Astrocyte of the spinal cord (primary cell): ENCODE measurements at regions not wholly inside any gene's neighbourhood (a gene's known extent, or its start where the extent isn't known, plus 50 kb on each side); places are given as distances from the start of the nearest gene placed in this dataset.
"Not testable (repeated sequence)": the region's sequence is repeated elsewhere in the genome, so short reads cannot be mapped to it uniquely, and the experiment has no call there.

Experiments
- DNase-seq: peaks from one replicate; pipeline ENCODE4 v3.0.0; 2011; ENCODE audit warnings: low read depth, low spot score
- H3K4me3 ChIP-seq: 2 replicates; pipeline ENCODE4 v1.5.1; 2011; ENCODE audit warnings: low read depth, mild to moderate bottlenecking, low read length, moderate library complexity
- in situ Hi-C: cut with HindIII; loops from 2 replicates; pipeline ENCODE4 v1.10.0; 2017; ENCODE audit warnings: low sequenced_read_pairs
- TF ChIP-seq, protein P1 (sequence below): IDR thresholded peaks from 2 replicates; pipeline ENCODE4 v1.5.1; 2012; ENCODE audit warnings: low read depth, mild to moderate bottlenecking, low read length, inconsistent platforms

DNA sequence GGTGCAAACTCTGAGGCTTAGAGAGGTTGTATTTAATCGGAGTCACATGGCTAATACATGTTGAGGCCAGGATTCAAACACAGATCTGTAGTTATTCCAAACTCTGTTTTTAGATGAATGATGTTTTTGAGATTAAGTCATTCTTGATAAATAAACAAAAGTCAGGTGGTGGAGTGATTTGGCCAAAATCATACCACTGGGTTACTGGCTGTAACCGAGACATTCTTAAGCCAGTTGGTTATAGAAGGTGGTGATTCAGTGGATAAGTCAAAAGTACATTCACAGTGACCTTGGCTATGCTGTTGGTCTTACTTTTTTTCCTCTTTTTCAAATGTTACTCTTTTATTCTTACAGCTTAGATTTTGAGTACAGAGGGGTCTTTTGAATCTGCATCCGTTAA is 361.4 kb downstream of the KIF20B start:
- in situ Hi-C loops = no loop called here
- TF ChIP-seq, protein P1, sequence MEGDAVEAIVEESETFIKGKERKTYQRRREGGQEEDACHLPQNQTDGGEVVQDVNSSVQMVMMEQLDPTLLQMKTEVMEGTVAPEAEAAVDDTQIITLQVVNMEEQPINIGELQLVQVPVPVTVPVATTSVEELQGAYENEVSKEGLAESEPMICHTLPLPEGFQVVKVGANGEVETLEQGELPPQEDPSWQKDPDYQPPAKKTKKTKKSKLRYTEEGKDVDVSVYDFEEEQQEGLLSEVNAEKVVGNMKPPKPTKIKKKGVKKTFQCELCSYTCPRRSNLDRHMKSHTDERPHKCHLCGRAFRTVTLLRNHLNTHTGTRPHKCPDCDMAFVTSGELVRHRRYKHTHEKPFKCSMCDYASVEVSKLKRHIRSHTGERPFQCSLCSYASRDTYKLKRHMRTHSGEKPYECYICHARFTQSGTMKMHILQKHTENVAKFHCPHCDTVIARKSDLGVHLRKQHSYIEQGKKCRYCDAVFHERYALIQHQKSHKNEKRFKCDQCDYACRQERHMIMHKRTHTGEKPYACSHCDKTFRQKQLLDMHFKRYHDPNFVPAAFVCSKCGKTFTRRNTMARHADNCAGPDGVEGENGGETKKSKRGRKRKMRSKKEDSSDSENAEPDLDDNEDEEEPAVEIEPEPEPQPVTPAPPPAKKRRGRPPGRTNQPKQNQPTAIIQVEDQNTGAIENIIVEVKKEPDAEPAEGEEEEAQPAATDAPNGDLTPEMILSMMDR = no peak
- no peak overlapping the region for H3K4me3 ChIP-seq
- peak; percentile 27 for DNase-seq

DNA sequence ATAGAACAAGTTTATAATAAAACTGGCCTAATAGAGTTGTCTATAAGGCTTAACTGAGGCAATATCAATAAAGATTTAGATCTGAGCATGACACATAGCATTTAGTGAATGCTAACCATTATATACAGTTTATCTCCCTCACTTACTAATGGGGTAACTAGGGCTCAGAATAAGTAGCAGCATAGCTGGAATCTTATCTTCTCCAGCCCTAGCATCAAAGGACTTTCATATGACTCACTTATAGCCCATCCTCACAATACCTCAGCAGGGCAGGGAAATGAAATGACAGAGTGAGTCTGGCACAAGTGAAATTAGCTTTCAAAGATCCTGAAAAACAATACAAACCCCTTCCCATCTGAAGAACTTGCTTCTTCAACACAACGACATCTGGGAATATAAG is 362.9 kb downstream of the KIF20B start:
- DNase-seq = no peak
- in situ Hi-C loops = no loop called here
- TF ChIP-seq, protein P1 = no peak
- no peak overlapping the region for H3K4me3 ChIP-seq

DNA sequence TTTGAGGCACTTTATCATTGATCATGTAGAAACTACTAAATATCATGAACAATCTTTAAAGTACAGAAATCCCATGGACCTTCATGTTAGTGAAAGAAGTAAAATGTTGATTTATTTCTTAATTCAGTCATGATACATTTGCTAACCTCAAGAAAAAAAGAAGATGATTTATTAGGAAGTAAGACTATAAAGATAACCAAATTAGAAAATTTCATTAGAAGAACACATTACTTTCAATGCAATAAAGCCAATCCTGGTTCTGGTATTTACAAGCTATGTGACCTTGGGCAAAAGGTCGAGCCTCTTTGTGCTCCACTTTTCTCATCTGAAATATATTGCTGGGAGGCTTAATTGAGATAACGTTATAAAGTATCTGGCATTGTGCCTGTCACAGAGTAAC is 365.0 kb downstream of the KIF20B start:
- in situ Hi-C loops = no loop called here
- TF ChIP-seq, protein P1 = no peak
- DNase-seq = no peak
- H3K4me3 ChIP-seq = no peak overlapping the region

DNA sequence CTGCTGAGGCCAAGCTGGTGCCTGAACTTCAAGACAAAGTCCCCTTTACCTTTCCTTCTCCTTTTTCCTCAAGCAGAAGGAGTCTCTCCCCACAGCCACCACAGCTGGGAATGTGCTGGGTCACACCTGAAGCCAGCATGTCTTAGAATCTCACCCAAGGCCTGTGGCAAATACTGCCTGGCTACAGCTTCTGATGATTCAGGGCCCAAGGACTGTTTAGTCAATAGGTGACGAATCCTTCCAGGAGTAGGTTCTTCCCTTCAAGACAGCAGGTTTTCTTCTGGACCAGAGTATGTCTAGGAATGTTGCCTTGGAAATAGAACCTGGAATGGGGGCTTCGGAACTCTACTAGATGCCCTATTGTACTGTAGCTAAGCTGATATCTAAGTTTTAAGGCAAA is 374.6 kb downstream of the KIF20B start:
- in situ Hi-C loops = no loop called here
- no peak for DNase-seq
- no peak overlapping the region for H3K4me3 ChIP-seq
- TF ChIP-seq, protein P1 = no peak

DNA sequence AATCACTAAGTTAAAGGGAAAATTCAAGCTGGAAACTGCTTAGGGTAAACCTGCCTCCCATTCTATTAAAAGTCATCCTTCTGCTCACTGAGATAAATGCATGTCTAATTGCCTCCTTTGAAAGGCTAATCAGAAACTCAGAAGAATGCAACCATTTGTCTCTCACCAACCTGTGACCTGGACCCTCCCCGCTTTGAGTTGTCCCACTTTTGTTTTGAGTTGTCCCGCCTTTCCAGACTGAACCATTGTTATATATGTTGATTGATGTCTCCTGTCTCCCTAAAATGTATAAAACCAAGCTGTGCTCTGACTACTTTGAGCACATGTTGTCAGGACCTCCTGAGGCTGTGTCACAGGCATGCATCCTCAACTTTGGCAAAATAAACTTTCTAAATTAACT is 378.4 kb downstream of the KIF20B start:
- in situ Hi-C loops = no loop called here
- no peak overlapping the region for H3K4me3 ChIP-seq
- TF ChIP-seq, protein P1 = no peak

DNA sequence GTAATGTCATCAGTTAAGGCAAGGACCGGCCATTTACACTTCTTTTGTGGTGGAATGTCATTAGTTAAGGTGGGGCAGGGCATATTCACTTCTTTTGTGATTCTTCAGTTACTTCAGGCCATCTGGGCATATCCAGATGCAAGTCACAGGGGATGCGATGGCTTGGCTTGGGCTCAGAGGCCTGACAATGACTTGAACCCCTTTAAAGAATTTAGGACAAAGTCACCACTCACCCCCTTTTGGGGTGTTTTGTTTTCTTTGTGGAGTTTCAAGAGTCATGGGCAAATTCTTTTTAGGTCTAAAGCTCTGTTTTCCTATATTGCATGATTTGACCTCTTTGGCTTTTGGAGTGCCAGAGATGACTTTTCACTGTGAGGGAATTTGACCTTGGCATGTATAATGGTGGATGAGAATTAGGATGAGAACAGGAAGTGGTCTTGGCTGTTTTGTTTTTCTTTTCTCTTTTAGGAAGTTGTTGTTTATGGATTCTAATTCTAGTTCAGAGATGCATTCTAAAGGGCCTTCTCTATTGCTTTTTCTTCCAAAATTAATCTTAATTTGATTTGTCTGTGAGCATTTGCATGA is 385.3 kb downstream of the KIF20B start:
- in situ Hi-C loops, H3K4me3 ChIP-seq, DNase-seq: not testable (repeated sequence)

More for the DNA sequence above, 378.4 kb downstream of the KIF20B start:
- no peak for DNase-seq

DNA sequence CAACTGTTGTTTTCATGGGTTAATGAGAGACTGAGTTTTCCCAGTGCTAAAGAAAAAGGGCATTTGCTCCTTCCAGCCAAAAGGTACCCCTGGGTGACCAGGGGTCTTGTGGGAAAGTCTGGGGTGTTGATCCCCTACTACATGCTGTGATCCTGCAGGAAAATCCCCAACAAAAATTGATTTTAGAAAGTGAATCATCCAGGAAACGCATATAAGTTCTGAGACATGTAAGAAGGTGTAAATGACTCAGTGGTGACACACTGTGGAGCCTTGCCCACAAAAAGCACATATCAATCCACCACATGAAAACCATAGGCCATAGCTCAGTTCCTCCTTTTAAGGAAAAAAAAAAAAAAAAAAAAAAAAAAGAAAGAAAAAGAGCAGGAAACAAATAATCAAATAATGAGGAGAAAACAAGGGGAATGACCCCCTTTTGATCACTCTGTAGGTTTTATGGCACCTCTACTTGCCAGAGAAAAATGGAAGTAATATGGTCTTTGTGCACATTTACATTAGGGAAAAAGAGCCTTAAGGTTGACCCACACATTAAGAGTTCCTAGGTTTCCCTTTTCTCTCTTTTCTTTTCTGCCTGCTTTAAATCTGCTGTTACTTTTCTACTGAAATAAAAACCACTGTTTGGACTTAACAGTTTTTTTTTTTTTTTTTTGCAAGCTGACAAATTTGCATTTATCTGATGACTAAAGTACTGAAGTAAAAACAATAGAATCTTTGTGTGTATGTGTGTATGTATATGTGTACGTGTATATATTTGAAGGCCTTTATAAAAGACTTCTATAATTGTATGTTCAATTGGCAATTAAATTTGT is 386.0 kb downstream of the KIF20B start:
- peak; percentile 55 for DNase-seq

More for the DNA sequence above, 386.0 kb downstream of the KIF20B start:
- no peak overlapping the region for H3K4me3 ChIP-seq
- in situ Hi-C loops = no loop called here
- TF ChIP-seq, protein P1 = no peak
